Colonic mucosa (tissue), 4 donors: ENCODE measurements at regions not wholly inside any gene's neighbourhood (a gene's known extent, or its start where the extent isn't known, plus 50 kb on each side); places are given as distances from the start of the nearest gene placed in this dataset.

Experiments used
- DNase-seq: peaks from one replicate; pipeline ENCODE4 v3.0.0-alpha.2; 2020
- H3K27ac ChIP-seq: fragments of 200-600 bp; one replicate; pipeline ENCODE4 v1.8.0; 2021
- H3K27me3 ChIP-seq: fragments of 200-600 bp; one replicate; pipeline ENCODE4 v1.8.0; 2021
- H3K36me3 ChIP-seq: fragments of 200-600 bp; one replicate; pipeline ENCODE4 v1.8.0; 2021
- H3K4me1 ChIP-seq: fragments of 200-600 bp; one replicate; pipeline ENCODE4 v1.8.0; 2021; ENCODE audit warnings: mild to moderate bottlenecking
- H3K4me3 ChIP-seq: fragments of 200-600 bp; one replicate; pipeline ENCODE4 v1.8.0; 2021
- H3K9ac ChIP-seq, 2 donors: one replicate each; pipeline ENCODE4 v1.7.0; 2013; ENCODE audit warnings: control low read depth in 2 of 2, low read depth in 2 of 2, low read length in 2 of 2
- H3K9me3 ChIP-seq: fragments of 200-600 bp; one replicate; pipeline ENCODE4 v1.8.0; 2021
- CTCF ChIP-seq: fragments of 200-600 bp; IDR thresholded peaks from one replicate; pipeline ENCODE4 v1.8.0; 2022; ENCODE audit warnings: antibody characterized with exemption, mild to moderate bottlenecking
- intact Hi-C: fragments of 100-400 bp; cut with DNase I; formaldehyde crosslinking; loops from one replicate; pipeline ENCODE4 v1.14.1; 2022
- donor health status: healthy.
- donor health status: DM: no; HTN: no; CAD: no.
- donor health status: DM: no; HTN: no; CAD: no.

DNA sequence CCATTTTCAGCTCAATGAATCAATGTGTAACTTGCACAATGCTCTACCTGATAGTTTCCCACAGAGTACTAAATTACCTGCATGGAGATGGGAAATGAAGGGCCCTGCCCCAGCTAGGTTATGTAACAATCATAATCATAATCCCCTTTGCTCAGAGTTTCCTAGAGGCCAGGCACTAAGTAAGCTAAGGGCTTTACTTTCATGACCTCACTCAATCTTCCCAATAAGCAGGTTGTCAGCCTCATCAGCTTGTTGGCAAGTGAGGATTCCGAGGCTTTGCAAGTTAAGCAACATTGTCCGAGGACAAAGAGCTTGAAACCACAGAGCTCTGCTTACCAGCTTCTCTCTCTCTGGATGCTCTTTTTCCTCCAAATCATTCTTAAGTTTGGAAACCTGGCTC lies 64.1 kb upstream of the NTPCR start:
- no peaks in the 10 kb centered on the region for H3K27me3 ChIP-seq
- no peaks in the 10 kb centered on the region for H3K4me1 ChIP-seq
- H3K27ac ChIP-seq: no peak overlapping the region
- intact Hi-C loops: no loop called here
- H3K36me3 ChIP-seq: no peaks in the 10 kb centered on the region
- no peak overlapping the region for H3K9ac ChIP-seq
- H3K4me3 ChIP-seq: no peak overlapping the region
- no peak for DNase-seq
- no peak for TF ChIP-seq CTCF
- H3K9me3 ChIP-seq: no peaks in the 10 kb centered on the region

GRCh38 chr1:232890340-232890943 lies 60.0 kb upstream of the NTPCR start:
- no peaks in the 10 kb centered on the region for H3K9me3 ChIP-seq
- no peaks in the 10 kb centered on the region for H3K36me3 ChIP-seq
- no peak overlapping the region for H3K4me3 ChIP-seq
- no peaks in the 10 kb centered on the region for H3K4me1 ChIP-seq
- H3K27me3 ChIP-seq: no peaks in the 10 kb centered on the region
- H3K27ac ChIP-seq: no peak overlapping the region
- TF ChIP-seq CTCF: no peak
- no peak for DNase-seq
- intact Hi-C loops: no loop called here
- no peak overlapping the region for H3K9ac ChIP-seq

- intact Hi-C loops: no loop called here
- H3K4me3 ChIP-seq: no peak overlapping the region
- TF ChIP-seq CTCF: no peak
- no peaks in the 10 kb centered on the region for H3K27me3 ChIP-seq
- no peaks in the 10 kb centered on the region for H3K4me1 ChIP-seq
- no peak for DNase-seq
- H3K36me3 ChIP-seq: no peaks in the 10 kb centered on the region
- H3K27ac ChIP-seq: no peak overlapping the region
- no peak overlapping the region for H3K9ac ChIP-seq
- no peaks in the 10 kb centered on the region for H3K9me3 ChIP-seq
Measured at GRCh38 chr1:232891071-232891470, 59.3 kb upstream of the NTPCR start.

DNA sequence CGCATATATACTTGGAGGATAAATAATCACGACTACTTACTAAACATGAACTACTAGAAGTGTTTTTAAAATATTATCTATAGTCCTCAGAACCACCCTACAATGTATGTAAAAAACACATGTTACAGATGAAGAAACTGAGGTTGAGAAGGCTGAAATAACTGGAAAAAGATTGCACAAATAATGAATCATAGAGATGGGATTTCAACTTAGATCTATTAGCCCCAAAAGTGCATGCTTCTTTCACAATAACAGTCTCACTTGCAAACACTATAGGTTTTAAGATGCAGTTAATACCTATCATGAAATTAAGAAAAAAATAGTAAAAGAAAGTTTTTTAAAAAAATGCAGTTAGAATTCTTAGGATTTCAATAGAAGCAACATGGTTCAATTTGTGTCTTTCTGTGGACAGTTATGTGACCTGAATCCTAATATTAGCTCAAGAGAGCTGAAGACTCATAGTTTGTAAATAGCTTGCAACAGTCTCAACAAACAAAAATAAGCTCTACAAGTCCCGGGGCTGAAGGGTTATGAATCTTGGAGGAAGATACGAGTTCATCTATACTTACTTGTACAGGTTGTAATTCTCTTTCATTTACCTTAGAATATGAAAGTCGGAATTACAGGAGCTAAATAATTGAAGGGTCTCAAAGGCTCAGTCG lies 58.6 kb upstream of the NTPCR start:
- Histone ChIP-seq H3K9ac (no peak overlapping the region), H3K27me3 (no peaks in the 10 kb centered on the region), H3K36me3 (no peaks in the 10 kb centered on the region), H3K4me1 (no peaks in the 10 kb centered on the region), H3K9me3 (no peaks in the 10 kb centered on the region), H3K4me3 (no peak overlapping the region), H3K27ac (no peak overlapping the region)
- no peak for DNase-seq
- TF ChIP-seq CTCF: no peak
- intact Hi-C loops: no loop called here

DNA sequence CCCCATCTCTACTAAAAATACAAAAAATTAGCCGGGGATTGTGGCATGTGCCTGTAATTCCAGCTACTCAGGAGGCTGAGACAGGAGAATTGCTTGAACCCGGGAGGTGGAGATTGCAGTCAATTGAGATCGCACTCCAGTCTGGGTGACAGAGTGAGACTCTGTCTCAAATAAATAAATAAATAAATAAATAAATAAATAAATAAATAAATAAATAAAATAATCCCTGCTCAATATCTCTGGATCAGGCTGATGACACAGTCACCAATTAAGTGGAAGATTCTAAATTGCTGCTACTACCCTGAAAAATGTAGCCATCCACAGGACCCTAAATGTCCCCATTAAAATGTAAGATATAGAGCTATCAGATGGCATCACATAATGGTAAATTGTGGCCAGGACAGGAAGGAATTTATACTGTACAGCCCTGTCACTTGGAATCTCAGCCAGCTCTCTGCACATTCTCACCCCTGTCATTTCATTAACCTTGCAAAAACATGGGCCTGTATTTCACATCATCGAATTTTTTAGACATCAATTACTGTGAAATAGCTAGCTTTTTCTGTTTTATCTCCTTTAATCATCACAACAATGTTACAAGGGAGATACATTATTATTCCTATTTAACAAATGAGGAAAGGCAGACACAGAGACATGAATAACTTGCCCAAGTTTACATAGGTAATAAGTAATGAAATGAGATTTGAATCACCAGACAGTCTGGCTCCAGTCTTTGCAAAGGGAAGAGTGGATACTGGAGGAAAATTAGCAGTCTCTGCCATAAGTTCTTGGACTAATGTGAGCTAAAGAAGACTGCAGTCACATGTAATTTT lies 56.7 kb upstream of the NTPCR start:
- intact Hi-C loops: no loop called here
- H3K36me3 ChIP-seq: no peaks in the 10 kb centered on the region
- no peak overlapping the region for H3K4me3 ChIP-seq
- no peak for DNase-seq
- H3K4me1 ChIP-seq: no peaks in the 10 kb centered on the region
- H3K9me3 ChIP-seq: no peaks in the 10 kb centered on the region
- no peak overlapping the region for H3K27ac ChIP-seq
- H3K27me3 ChIP-seq: no peaks in the 10 kb centered on the region
- no peak for TF ChIP-seq CTCF
- H3K9ac ChIP-seq: no peak overlapping the region
